ENCODE measurements at regions not wholly inside any gene's neighbourhood (a gene's known extent, or its start where the extent isn't known, plus 50 kb on each side); places are given as distances from the start of the nearest gene placed in this dataset.

DNA sequence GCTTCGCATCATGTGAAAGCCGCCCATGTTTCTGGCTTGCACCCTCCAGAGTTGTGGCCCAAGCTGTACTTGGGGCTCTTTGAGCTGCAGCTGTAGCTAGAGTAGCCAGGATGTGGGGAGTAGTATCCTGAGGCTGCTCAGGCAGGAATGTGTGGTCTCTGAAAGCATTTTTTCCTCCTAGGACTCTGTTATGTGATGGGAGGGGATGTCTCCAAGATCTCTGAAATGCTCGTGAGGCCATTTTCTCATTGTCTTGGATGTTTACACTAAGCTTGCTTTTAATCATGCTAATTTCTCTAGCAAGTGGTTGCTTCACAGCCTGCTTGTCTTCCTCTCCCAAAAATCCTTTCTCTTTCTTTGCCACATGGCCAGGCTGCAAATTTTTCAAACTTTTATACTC lies 687.6 kb downstream of the DCDC2C start:
- no peak for DNase-seq

GRCh38 chr2:4404363-4404762 lies 701.0 kb downstream of the DCDC2C start:
- DNase-seq, result no peak

DNA sequence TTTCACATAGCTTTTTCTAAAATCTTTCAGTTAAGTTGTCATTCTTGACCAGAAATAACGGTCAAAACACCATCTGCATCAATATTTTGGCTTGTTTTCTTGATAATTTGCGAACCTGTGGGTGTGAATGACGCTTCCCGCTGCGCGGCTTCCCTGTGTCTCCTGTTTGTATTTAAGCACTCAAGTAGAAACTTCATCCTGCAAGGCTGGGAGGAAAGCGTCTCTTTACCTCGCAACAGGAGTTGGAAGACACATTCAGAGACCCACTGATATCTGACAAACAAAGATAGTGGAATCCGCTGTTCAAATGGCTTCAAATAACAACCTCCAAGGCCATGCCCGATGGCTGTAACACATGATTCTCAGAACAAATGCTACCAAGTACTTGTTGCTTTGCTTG lies 704.9 kb downstream of the DCDC2C start:
- DNase-seq, result no peak

GRCh38 chr2:4412637-4413187 lies 709.3 kb downstream of the DCDC2C start:
- no peak for DNase-seq

DNA sequence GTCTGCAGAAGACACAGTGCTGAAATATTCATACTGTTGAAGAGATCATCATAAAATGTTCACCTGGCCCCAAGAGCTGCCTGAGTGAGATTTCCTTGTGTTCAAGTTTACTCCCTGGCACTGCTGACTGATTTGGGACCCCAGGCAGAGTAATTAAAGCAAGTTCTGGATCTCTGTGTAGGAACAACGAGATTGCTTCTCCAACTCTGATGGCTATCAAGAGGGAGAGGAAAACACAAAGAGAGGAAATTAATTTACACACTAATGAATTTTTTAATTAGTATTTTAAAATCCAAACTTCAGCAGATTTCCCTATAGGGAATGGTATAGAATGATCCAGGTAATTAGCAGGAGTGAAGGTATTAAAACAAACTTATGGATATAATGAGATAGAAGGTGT lies 711.8 kb downstream of the DCDC2C start:
- DNase-seq, result no peak

DNA sequence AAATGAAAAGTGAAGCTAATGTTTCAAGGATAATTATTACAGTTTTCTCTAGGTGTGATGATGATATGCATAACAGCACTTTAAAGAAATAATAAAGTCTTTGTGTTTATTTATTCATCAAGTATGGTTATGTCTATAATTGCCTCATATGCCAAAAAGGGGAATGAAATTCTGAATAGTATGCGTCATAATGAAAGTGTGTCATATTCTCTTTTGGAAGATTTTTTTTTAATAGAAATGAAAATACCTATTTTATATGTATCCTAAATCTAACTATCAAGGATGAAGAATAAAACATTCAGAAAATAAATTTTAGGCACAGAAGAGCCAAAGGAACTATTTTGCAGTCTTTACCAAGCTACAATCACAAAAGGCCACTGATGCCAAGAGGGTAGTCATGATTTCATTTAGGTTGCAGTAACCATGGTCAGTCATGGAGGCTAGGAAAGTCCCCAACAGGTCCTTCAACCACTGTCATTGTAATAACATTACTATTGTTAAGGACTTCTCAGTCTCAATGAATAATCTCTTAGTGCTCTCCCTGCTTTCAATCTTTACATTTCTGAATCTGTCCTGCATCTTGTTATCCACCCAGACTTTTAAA lies 712.5 kb downstream of the DCDC2C start:
- DNase-seq, result no peak

- DNase-seq, result no peak
These were observed 713.1 kb downstream of the DCDC2C start for GRCh38 chr2:4416431-4416830.

- no peak for DNase-seq
These were observed 714.4 kb downstream of the DCDC2C start for GRCh38 chr2:4417771-4418170.

GRCh38 chr2:4420032-4420431 lies 716.7 kb downstream of the DCDC2C start:
- no peak for DNase-seq

DNA sequence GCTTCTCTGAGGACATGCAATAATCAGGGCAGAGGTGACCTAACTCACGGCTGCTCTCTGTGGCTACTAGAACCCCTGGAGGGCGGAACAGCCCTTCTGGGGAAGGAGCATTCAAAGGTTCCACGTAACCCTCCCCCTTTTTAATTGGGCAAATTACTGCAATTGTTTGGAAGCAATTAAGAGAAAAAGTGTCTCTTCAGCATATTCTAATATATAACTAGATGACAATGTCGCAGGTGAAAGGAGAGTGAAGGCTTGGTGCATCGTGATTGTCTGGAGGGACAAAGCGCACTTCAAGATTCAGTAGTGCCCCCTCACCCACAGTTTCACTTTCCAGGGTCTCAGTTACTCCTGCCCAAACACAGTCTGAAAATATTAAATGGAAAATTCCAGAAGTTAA lies 720.8 kb downstream of the DCDC2C start:
- DNase-seq, result no peak

GRCh38 chr2:4427083-4427482 lies 723.7 kb downstream of the DCDC2C start:
- DNase-seq, result no peak

DNA sequence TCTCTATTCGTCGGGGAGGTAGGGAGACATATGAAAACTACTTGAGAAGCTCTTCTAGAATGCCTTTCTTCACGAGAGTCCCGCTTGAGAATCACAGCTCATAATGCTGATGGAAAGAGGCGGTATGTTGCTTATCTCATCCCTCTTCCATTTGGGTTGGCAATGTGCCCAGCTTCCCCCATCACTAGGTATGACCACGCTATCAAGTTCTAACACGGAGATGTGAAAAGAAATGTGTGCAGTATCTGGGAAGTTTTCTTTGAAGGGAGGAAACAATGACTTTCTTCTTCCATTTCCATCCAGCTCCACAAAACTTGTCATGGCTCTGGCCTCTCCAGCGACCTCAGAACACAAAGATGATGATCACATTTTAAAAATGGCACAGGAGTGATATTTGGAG lies 742.4 kb downstream of the DCDC2C start:
- DNase-seq, result no peak

- DNase-seq, result no peak
These were observed 751.5 kb downstream of the DCDC2C start for GRCh38 chr2:4454907-4455306.

DNA sequence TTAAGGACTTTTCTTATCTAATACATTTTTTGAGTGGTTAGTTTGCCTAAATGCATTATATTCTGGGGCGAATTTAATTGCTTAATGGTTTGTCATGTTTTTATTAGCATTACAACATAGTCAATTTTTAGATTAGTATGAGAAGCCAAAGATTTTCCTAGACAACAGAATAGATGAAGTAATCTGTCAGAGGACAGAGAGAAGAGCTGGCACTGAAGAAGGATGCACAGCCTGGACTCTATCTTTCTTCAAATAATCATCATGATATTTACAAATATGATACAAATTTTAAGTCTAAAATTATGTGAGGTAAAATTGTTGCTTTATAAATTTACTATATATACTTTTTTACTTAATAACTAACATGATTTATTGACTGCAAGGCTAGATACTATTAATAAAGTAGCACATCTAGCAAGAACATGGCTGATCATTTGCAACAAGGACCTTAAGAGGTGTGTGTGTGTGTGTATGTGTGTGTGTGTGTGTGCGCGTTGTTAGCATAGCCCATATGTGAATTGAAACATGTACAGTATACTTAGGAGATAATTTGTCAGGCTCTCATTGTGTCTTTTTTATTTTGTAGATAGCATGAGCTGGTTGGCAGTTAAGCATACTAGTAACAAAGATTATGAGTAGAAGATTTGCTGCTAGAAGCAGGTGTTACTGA lies 752.2 kb downstream of the DCDC2C start:
- no peak for DNase-seq

DNA sequence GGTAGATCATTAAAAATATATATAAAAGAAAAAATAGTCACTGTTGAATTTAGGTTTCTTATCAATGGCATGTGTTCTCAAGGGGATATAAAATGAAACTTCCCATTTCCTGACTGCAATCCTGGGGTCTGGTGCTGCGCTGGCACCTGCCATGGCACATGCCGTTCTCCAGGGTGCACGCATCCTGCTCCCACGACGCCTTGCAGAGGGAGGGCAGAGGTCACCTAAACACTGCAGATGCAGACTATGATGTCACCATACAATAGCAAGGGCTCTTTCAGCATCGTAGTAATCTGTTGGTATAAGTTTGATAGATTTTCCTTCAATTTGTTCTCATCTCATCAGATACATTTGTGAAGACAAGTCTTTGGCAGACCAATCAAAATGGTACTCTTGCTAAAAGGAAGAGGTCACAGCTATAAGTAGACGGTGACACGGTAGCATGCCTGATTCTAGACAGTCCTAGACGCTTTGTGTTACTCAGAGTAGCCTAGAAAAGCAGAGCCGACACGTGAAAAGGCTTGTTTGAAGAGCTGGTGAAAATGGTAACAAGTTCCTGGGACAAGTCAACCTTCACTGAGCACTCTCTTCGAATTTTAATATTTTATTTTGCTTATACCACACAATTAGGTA lies 761.4 kb downstream of the DCDC2C start:
- no peak for DNase-seq

DNA sequence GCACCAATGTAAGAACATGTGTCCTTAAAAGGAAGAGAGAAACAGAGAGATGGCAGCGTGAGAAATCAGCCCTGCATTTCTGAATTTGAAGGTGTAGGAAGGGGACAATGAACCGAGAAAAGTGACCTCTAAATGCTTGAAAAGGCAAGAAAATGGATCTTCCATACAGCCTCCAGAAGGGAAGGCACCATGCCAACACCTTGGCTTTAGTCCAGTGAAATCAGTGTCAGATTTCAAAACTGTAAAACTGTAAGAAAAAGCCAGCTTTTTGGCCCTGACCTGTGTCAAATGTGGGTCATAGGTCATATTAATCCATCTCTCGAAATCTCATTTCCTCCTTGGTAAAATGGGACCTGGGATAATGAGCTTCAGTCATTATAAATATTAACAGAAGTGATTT lies 762.3 kb downstream of the DCDC2C start:
- DNase-seq, result no peak

GRCh38 chr2:4475618-4476017 lies 772.2 kb downstream of the DCDC2C start:
- DNase-seq, result no peak

DNA sequence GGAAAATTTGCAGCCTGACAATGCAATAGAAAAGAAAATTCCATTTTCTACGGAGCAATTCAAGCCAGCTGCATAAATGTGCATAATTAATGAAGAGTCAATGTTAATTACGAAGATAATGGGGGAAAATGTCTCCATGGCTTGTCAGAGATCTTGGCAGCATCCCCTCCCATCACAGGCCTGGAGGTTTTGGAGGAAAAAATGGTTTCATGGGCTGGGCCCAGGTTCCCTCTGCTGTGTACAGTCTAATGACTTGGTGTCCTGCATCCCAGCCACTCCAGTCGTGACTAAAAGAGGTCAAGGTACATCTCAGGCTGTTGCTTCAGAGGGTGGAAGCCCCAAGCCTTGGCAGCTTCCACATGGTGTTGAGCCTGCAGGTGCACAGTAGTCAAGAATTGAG lies 779.7 kb downstream of the DCDC2C start:
- no peak for DNase-seq

DNA sequence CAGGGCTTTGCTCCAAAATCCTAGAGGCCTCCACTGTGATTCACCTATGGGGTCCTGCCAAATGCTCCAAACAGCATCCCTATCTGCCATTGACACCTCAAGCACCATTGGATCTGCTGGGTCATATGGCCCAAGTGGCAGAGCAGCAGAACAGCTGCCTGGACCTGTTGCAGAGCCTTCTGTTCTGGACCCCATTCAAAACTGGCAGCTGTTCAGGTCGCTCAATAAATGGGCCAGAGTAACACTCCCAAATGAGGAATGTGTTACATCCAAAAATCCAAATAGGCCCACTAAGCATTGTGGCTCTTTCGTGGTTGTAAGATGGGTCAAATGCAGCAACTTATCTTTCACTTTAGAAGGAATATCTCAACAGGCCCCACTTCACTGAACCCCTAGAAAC lies 783.6 kb downstream of the DCDC2C start:
- DNase-seq, result no peak

DNA sequence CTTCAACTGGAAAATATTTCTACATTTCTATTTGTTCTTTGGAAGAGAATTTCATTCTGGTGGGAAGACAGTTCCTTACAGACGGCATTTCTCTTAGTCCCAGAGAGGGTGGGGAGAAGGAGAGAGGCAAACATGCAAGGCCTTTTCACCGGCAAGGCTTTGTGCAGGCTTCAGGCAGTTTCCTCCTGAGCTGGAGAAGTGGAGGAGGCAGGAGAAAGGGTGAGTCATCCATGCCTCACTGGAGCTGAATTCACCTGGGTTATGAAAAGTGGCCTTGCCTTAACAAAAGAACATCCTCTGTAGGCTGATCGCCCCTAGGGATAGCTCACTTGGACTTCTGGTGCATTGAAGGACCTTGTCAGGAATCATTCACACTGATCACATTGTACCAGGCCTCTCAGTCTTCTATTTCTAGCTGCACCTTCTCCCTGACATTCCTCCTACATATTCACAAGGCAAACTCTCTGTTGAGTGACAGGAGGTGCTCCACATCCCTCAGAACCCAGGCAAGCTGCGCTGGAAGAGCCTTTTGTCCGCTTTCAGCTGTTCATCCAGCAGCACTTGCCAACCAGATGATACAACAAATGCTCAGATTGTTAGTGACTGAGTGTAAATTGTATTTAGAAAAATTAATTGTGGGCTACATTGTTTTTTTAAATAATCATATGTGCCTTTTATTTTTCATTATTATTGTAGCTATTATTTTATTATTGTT lies 796.1 kb downstream of the DCDC2C start:
- DNase-seq, result no peak

DNA sequence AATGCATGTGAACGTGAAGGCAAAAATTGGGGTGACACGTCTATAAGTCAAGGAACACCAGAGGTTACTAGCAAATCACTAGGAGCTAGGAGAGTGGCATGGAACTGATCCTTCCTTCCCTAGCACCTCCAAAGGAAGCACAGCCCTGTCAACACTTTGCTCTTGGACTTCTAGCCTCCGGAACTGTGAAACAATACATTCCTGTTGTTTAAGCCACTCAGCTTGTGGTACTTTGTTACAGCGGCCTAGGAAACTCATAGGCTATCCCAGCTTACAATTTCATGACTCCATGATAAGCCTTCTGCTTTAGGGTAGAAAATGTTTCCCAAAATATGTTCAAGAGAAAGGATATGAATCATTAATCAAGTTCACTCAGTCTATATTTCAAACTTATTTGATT lies 798.1 kb downstream of the DCDC2C start:
- no peak for DNase-seq

DNA sequence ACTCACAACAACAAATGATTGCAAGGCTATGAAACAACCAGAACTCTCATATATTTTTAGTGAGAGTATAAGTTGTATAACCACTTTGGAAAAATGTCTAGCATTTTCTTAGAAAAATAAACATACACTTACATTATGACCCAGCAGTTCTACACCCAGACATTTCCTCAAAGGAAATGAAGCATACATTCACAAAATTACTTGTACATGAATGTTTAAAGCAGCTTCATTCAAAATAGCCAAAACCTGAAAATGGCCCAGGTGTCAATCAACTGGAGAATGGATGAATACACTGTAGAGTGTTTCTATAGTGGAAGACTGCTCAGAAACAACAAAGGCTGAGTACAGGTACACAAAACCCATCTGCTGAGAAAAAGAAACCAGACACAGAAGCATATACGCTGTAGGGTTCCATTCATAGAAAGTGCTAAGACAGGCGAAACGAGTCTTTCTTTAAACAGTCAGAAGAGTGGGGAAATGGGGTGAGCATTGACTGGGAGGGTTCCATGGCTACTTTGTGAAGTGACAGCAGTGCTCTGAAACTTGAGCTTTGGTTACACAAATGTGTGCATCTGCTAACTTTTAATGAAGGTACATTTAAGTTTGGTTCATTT lies 799.0 kb downstream of the DCDC2C start:
- DNase-seq, result no peak

DNA sequence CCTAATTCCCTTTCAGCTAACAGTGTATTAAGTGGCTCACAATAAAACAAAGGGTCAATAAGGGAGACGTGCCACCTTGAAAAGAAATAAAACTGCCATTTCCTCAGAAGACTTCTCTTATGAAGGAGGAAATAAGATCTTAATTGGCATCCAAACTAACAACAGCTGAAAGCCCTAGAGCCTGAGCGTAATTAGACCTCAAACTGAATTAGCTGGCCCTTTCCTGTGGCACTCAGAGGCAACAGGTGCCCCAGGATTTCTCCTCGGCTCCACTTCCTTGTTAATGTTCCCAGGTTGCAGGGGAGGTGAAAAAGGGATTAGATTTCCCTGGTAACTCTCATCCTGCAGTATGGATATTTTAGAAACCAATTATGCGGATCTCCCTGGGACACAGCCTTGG lies 804.3 kb downstream of the DCDC2C start:
- DNase-seq, result no peak

All from fibroblast of skin of abdomen (primary cell).